ENCODE measurements at regions not wholly inside any gene's neighbourhood (a gene's known extent, or its start where the extent isn't known, plus 50 kb on each side); places are given as distances from the start of the nearest gene placed in this dataset.
"Not testable (repeated sequence)": the region's sequence is repeated elsewhere in the genome, so short reads cannot be mapped to it uniquely, and the experiment has no call there.

GRCh38 chr9:11142965-11143738, 530.4 kb upstream of the PTPRD start:
- DNase-seq (ENCODE audit: low read depth), result peak; percentile 56

GRCh38 chr9:11144746-11145145, 531.9 kb upstream of the PTPRD start:
- no peak for DNase-seq (ENCODE audit: low read depth)

GRCh38 chr9:11148189-11148588, 535.4 kb upstream of the PTPRD start:
- DNase-seq (ENCODE audit: low read depth), result no peak

GRCh38 chr9:11149065-11149464, 536.3 kb upstream of the PTPRD start:
- DNase-seq (ENCODE audit: low read depth), result no peak

GRCh38 chr9:11158063-11158462, 545.3 kb upstream of the PTPRD start:
- DNase-seq (ENCODE audit: low read depth), result no peak

GRCh38 chr9:11158676-11159075, 545.9 kb upstream of the PTPRD start:
- DNase-seq (ENCODE audit: low read depth), result no peak

GRCh38 chr9:11159318-11159862, 546.6 kb upstream of the PTPRD start:
- DNase-seq (ENCODE audit: low read depth), result peak; percentile 17

GRCh38 chr9:11163843-11164242, 551.0 kb upstream of the PTPRD start:
- no peak for DNase-seq (ENCODE audit: low read depth)

GRCh38 chr9:11182001-11182400, 569.2 kb upstream of the PTPRD start:
- peak; percentile 18 for DNase-seq (ENCODE audit: low read depth)

- DNase-seq (ENCODE audit: low read depth), result no peak
Observed at GRCh38 chr9:11190719-11191118, 577.9 kb upstream of the PTPRD start.

- DNase-seq (ENCODE audit: low read depth), result no peak
Observed at GRCh38 chr9:11192993-11193392, 580.2 kb upstream of the PTPRD start.

- DNase-seq (ENCODE audit: low read depth), result no peak
Observed at GRCh38 chr9:11194246-11194645, 581.4 kb upstream of the PTPRD start.

GRCh38 chr9:11196840-11197365, 584.1 kb upstream of the PTPRD start:
- DNase-seq (ENCODE audit: low read depth), result not testable (repeated sequence)

- no peak for DNase-seq (ENCODE audit: low read depth)
Observed at GRCh38 chr9:11199335-11199734, 586.5 kb upstream of the PTPRD start.

GRCh38 chr9:11204521-11204920, 591.7 kb upstream of the PTPRD start:
- DNase-seq (ENCODE audit: low read depth), result no peak

- DNase-seq (ENCODE audit: low read depth), result no peak
Observed at GRCh38 chr9:11206925-11207324, 594.1 kb upstream of the PTPRD start.

GRCh38 chr9:11233696-11234095, 620.9 kb upstream of the PTPRD start:
- no peak for DNase-seq (ENCODE audit: low read depth)

- peak; percentile 16 for DNase-seq (ENCODE audit: low read depth)
Observed at GRCh38 chr9:11235061-11235460, 622.3 kb upstream of the PTPRD start.

- no peak for DNase-seq (ENCODE audit: low read depth)
Observed at GRCh38 chr9:11241779-11242178, 629.0 kb upstream of the PTPRD start.

- DNase-seq (ENCODE audit: low read depth), result no peak
Observed at GRCh38 chr9:11257992-11258391, 645.2 kb upstream of the PTPRD start.

GRCh38 chr9:11269036-11269435, 656.2 kb upstream of the PTPRD start:
- DNase-seq (ENCODE audit: low read depth), result no peak

- no peak for DNase-seq (ENCODE audit: low read depth)
Observed at GRCh38 chr9:11275158-11275695, 662.4 kb upstream of the PTPRD start.

- peak; percentile 9 for DNase-seq (ENCODE audit: low read depth)
Observed at GRCh38 chr9:11312966-11313365, 700.2 kb upstream of the PTPRD start.

Measured in HT1080 (cell line).